IMR-90 (cell line): ENCODE measurements at regions not wholly inside any gene's neighbourhood (a gene's known extent, or its start where the extent isn't known, plus 50 kb on each side); places are given as distances from the start of the nearest gene placed in this dataset.

Source experiments
- ATAC-seq: fragments of 200-7000 bp; cut with Tn5 transposase; 2 replicates; pipeline ENCODE4 v1.9.1; 2020; ENCODE audit warnings: low read depth, mild to moderate bottlenecking, moderate library complexity
- BruUV-seq: library from RNA; stranded (reverse); fragments of 400-500 nt; replicated peaks from 2 replicates; lab custom pipeline; 2021; lab: Mats Ljungman, UMichigan
- CTCF ChIA-PET: fragments of 300-600 bp; formaldehyde crosslinking; extraction: SDS; loops from one replicate; lab custom pipeline; 2021; ENCODE audit warnings: antibody characterized with exemption; lab: Yijun Ruan, JAX
- POLR2A ChIA-PET: fragments of 300-600 bp; sonication (Branson Sonifier 250); formaldehyde crosslinking; loops from one replicate; lab custom pipeline; 2022; ENCODE audit warnings: antibody characterized with exemption; ENCODE audit not compliant: unreplicated experiment; lab: Charles Lee
- DNase-seq: peaks from one replicate; pipeline ENCODE4 v3.0.0; 2013
- H2AFZ ChIP-seq: replicated peaks from 2 replicates; pipeline ENCODE3; 2013; ENCODE audit warnings: low read length, mild to moderate bottlenecking; ENCODE audit not compliant: poor library complexity
- H2AK5ac ChIP-seq: 2 replicates; pipeline ENCODE4 v1.6.1; 2013; ENCODE audit warnings: low read depth, low read length, inconsistent platforms
- H2AK9ac ChIP-seq: replicated peaks from 2 replicates; pipeline ENCODE3; 2013; ENCODE audit warnings: mild to moderate bottlenecking, low read depth, low read length, moderate library complexity; ENCODE audit not compliant: poor library complexity
- H2BK120ac ChIP-seq: 2 replicates; pipeline ENCODE4 v1.6.1; 2013; ENCODE audit warnings: low read depth, low read length, inconsistent platforms
- H2BK15ac ChIP-seq: 3 replicates; pipeline ENCODE4 v1.6.1; 2013; ENCODE audit warnings: low read depth, low read length, inconsistent platforms
- H2BK20ac ChIP-seq: 2 replicates; pipeline ENCODE4 v1.6.1; 2013; ENCODE audit warnings: low read depth, mild to moderate bottlenecking, inconsistent platforms, low read length, moderate library complexity
- H2BK5ac ChIP-seq: 2 replicates; pipeline ENCODE4 v1.6.1; 2013; ENCODE audit warnings: mild to moderate bottlenecking, low read depth, low read length, inconsistent platforms; ENCODE audit not compliant: poor library complexity, severe bottlenecking
- H3K14ac ChIP-seq: replicated peaks from 2 replicates; pipeline ENCODE4 v1.6.1; 2013; ENCODE audit warnings: low read depth, low read length, inconsistent platforms
- H3K18ac ChIP-seq: 2 replicates; pipeline ENCODE4 v1.6.1; 2013; ENCODE audit warnings: low read depth, low read length, control low read depth
- H3K23ac ChIP-seq: 2 replicates; pipeline ENCODE4 v1.6.1; 2013; ENCODE audit warnings: low read depth, low read length, inconsistent platforms
- H3K27ac ChIP-seq: 2 replicates; pipeline ENCODE4 v1.5.1; 2013; ENCODE audit warnings: mild to moderate bottlenecking, control low read depth, low read length; ENCODE audit not compliant: insufficient read depth
- H3K27me3 ChIP-seq: 2 replicates; pipeline ENCODE4 v1.6.1; 2013; ENCODE audit warnings: low read length; ENCODE audit not compliant: control insufficient read depth, insufficient read depth
- H3K36me3 ChIP-seq: 2 replicates; pipeline ENCODE4 v1.6.1; 2013; ENCODE audit warnings: low read length, mixed read lengths; ENCODE audit not compliant: control insufficient read depth, insufficient read depth
- H3K4ac ChIP-seq: 2 replicates; pipeline ENCODE4 v1.6.1; 2013; ENCODE audit warnings: low read depth, low read length, inconsistent platforms
- H3K4me1 ChIP-seq: 2 replicates; pipeline ENCODE4 v1.6.1; 2013; ENCODE audit warnings: low read length, mixed read lengths; ENCODE audit not compliant: control insufficient read depth, insufficient read depth
- H3K4me2 ChIP-seq: 2 replicates; pipeline ENCODE4 v1.6.1; 2013; ENCODE audit warnings: low read depth, mild to moderate bottlenecking, control low read depth, low read length, moderate library complexity
- H3K4me3 ChIP-seq: 2 replicates; pipeline ENCODE4 v1.5.1; 2013; ENCODE audit warnings: low read depth, mild to moderate bottlenecking, control low read depth, low read length, moderate library complexity; ENCODE audit not compliant: insufficient read depth
- H3K56ac ChIP-seq: 2 replicates; pipeline ENCODE4 v1.6.1; 2013; ENCODE audit warnings: low read length, inconsistent platforms; ENCODE audit not compliant: insufficient read depth; ENCODE audit errors: extremely low read depth
- H3K79me1 ChIP-seq, 2 experiments: 2 replicates each; pipeline ENCODE4 v1.6.1; 2013; ENCODE audit warnings: low read length in 2 of 2, inconsistent platforms in 1 of 2, low read depth in 1 of 2
- H3K9ac ChIP-seq: 2 replicates; pipeline ENCODE4 v1.6.1; 2013; ENCODE audit warnings: low read depth, low read length, control low read depth
- H3K9me1 ChIP-seq: 2 replicates; pipeline ENCODE4 v1.6.1; 2013; ENCODE audit warnings: low read length, inconsistent platforms; ENCODE audit not compliant: insufficient read depth
- H3K9me3 ChIP-seq: 2 replicates; pipeline ENCODE4 v1.6.1; 2013; ENCODE audit warnings: low read length; ENCODE audit not compliant: control insufficient read depth, insufficient read depth
- H4K20me1 ChIP-seq: 2 replicates; pipeline ENCODE4 v1.6.1; 2013; ENCODE audit warnings: low read length, inconsistent platforms; ENCODE audit not compliant: insufficient read depth
- H4K5ac ChIP-seq: 2 replicates; pipeline ENCODE4 v1.6.1; 2013; ENCODE audit warnings: mild to moderate bottlenecking, low read depth, low read length, control low read depth
- H4K8ac ChIP-seq, 2 experiments: 2 replicates each; pipeline ENCODE4 v1.6.1; 2013; ENCODE audit warnings: low read depth in 2 of 2, low read length in 2 of 2, control low read depth in 1 of 2, inconsistent platforms in 1 of 2
- H4K91ac ChIP-seq: 2 replicates; pipeline ENCODE4 v1.6.1; 2013; ENCODE audit warnings: low read depth, low read length, inconsistent platforms; ENCODE audit not compliant: insufficient read depth
- MAFK ChIP-seq: IDR thresholded peaks from 2 replicates; pipeline ENCODE4 v1.6.1; 2012; ENCODE audit warnings: low read depth, low read length, improper control_type of control experiment
- POLR2A ChIP-seq: IDR thresholded peaks from 2 replicates; pipeline ENCODE4 v1.6.1; 2012; ENCODE audit warnings: mild to moderate bottlenecking, low read depth, low read length
- WGBS, 2 experiments: methylation state at CpG; one replicate each; pipeline versions ENCODE4 v1.1.5 to v1.1.7; 2013; ENCODE audit warnings: missing lambda C conversion rate in 2 of 2; ENCODE audit not compliant: insufficient read length in 1 of 2; ENCODE audit errors: extremely low coverage in 2 of 2; 5-methylcytosine and 5-hydroxymethylcytosine counted together
- dilution Hi-C: fragments of 300-500 bp; cut with HindIII; formaldehyde crosslinking; loops from one replicate; pipeline ENCODE4 v1.14.3; 2018; ENCODE audit warnings: low sequenced_read_pairs; ENCODE audit not compliant: unreplicated experiment
- in situ Hi-C: fragments of 300-500 bp; cut with MboI; formaldehyde crosslinking; loops from 3 replicates; pipeline ENCODE4 v1.14.3; 2019; ENCODE audit warnings: low sequenced_read_pairs, inconsistent platforms, mixed read lengths
- intact Hi-C: fragments of 100-400 bp; cut with micrococcal nuclease; formaldehyde crosslinking; loops from 2 replicates; pipeline ENCODE4 v1.10.0; 2022
- TF ChIP-seq, protein P1 (sequence below): fragments of 150-350 bp; IDR thresholded peaks from 2 replicates; pipeline ENCODE4 v1.6.1; 2017; ENCODE audit warnings: mild to moderate bottlenecking, antibody characterized with exemption, low read length, low read depth

DNA sequence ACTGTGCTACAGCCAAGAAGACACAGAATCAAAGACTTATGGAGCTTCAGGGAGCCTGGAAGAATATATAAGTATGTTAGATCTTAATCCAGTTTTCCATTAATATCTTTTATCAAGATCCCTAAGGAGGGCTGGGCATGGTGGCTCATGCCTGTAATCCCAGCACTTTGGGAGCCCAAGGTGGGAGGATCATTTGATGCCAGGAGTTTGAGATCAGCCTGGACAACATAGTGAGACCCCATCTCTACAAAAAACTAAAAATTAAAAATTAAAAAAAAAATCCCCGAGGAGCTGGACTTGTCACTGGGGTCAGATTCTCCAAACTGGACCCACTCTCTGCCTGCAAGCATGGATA is 113.9 kb upstream of the CDC42BPA start:
- H3K9ac ChIP-seq, result no peak overlapping the region
- DNase-seq, result no peak
- no peak overlapping the region for H3K56ac ChIP-seq
- H3K36me3 ChIP-seq, result no peaks in the 10 kb centered on the region
- peak overlapping the region in 1 of 2 experiments; percentile 43; a peak in 1 of 4 replicates for H4K8ac ChIP-seq
- H3K18ac ChIP-seq, result no peak overlapping the region
- no peak for ATAC-seq
- H4K91ac ChIP-seq, result peak overlapping the region; percentile 19; the same call in 1 of the 2 replicates
- no peaks in the 10 kb centered on the region for H4K20me1 ChIP-seq
- no peaks in the 10 kb centered on the region for H3K27me3 ChIP-seq
- in situ Hi-C loops (loop anchor here (10.0 to 25.0 kb wide), 5 partner anchors 107 to 797 kb away; no protein-coding TSS in a partner anchor), intact Hi-C loops (loop anchor here (1.0 to 10.0 kb wide), 2 partner anchors 114 to 397 kb away; partner anchors contain the start of gene CDC42BPA), dilution Hi-C loops (no loop called here)
- H2AK5ac ChIP-seq, result no peak overlapping the region
- no peak overlapping the region for H4K5ac ChIP-seq
- peak overlapping the region; percentile 1; the same call in 1 of the 2 replicates for H3K4me2 ChIP-seq
- peaks cover 10% of the 10 kb centered on the region for H3K4me1 ChIP-seq
- ChIA-PET CTCF (interaction anchor here (1.4 kb wide), 1 partner anchor 92 kb away, joined by 3 read pairs; no protein-coding TSS in a partner anchor), POLR2A (no interaction called here)
- H3K4me3 ChIP-seq, result no peak overlapping the region
- peak overlapping the region; percentile 8 for H2BK5ac ChIP-seq
- no TSS peak for BruUV-seq
- H3K27ac ChIP-seq, result peak overlapping the region; percentile 12; the same call in 1 of the 2 replicates
- H3K9me3 ChIP-seq, result no peaks in the 10 kb centered on the region
- H3K23ac ChIP-seq, result no peak overlapping the region
- TF ChIP-seq, protein P1, sequence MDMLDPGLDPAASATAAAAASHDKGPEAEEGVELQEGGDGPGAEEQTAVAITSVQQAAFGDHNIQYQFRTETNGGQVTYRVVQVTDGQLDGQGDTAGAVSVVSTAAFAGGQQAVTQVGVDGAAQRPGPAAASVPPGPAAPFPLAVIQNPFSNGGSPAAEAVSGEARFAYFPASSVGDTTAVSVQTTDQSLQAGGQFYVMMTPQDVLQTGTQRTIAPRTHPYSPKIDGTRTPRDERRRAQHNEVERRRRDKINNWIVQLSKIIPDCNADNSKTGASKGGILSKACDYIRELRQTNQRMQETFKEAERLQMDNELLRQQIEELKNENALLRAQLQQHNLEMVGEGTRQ, result no peak
- no peak for TF ChIP-seq POLR2A
- no peak for TF ChIP-seq MAFK
- no peak overlapping the region for H2BK20ac ChIP-seq
- no peak overlapping the region for H3K4ac ChIP-seq
- no peak overlapping the region for H2BK120ac ChIP-seq
- H2AK9ac ChIP-seq, result no peak overlapping the region
- H3K14ac ChIP-seq, result no peak overlapping the region
- no peaks in the 10 kb centered on the region for H3K79me1 ChIP-seq
- no CpG with 5 or more reads among the region's 1 CpG for WGBS, 2 experiments
- H3K9me1 ChIP-seq, result peaks cover 3% of the 10 kb centered on the region; the same call in 1 of the 2 replicates
- peak overlapping the region; percentile 85 for H2AFZ ChIP-seq
- H2BK15ac ChIP-seq, result no peak overlapping the region
